OCI-LY3 (cell line): ENCODE measurements at regions not wholly inside any gene's neighbourhood (a gene's known extent, or its start where the extent isn't known, plus 50 kb on each side); places are given as distances from the start of the nearest gene placed in this dataset.

Source experiments
- CTCF ChIP-seq: fragments of 200-600, 300-600 bp; sonication (generic); IDR thresholded peaks from 2 replicates; pipeline ENCODE4 v1.5.1; 2014; ENCODE audit warnings: antibody characterized with exemption, low read length, low read depth
- EZH2phosphoT487 ChIP-seq: fragments of 200-600 bp; shearing (Covaris generic); IDR thresholded peaks from 2 replicates; pipeline ENCODE4 v1.6.1; 2018; ENCODE audit warnings: antibody characterized with exemption, mixed run types, low read depth

- TF ChIP-seq CTCF = no peak
- TF ChIP-seq EZH2phosphoT487 = no peak
These were observed 102.6 kb downstream of the FHDC1 start for GRCh38 chr4:153038623-153039311.
